IMR-90 (cell line): ENCODE measurements at regions not wholly inside any gene's neighbourhood (a gene's known extent, or its start where the extent isn't known, plus 50 kb on each side); places are given as distances from the start of the nearest gene placed in this dataset.

ENCODE experiments used
- ATAC-seq: fragments of 200-7000 bp; cut with Tn5 transposase; 2 replicates; pipeline ENCODE4 v1.9.1; 2020; ENCODE audit warnings: low read depth, mild to moderate bottlenecking, moderate library complexity
- BruUV-seq: library from RNA; stranded (reverse); fragments of 400-500 nt; replicated peaks from 2 replicates; lab custom pipeline; 2021; lab: Mats Ljungman, UMichigan
- CTCF ChIA-PET: fragments of 300-600 bp; formaldehyde crosslinking; extraction: SDS; loops from one replicate; lab custom pipeline; 2021; ENCODE audit warnings: antibody characterized with exemption; lab: Yijun Ruan, JAX
- POLR2A ChIA-PET: fragments of 300-600 bp; sonication (Branson Sonifier 250); formaldehyde crosslinking; loops from one replicate; lab custom pipeline; 2022; ENCODE audit warnings: antibody characterized with exemption; ENCODE audit not compliant: unreplicated experiment; lab: Charles Lee
- DNase-seq: peaks from one replicate; pipeline ENCODE4 v3.0.0; 2013
- H2AFZ ChIP-seq: replicated peaks from 2 replicates; pipeline ENCODE3; 2013; ENCODE audit warnings: low read length, mild to moderate bottlenecking; ENCODE audit not compliant: poor library complexity
- H2AK5ac ChIP-seq: 2 replicates; pipeline ENCODE4 v1.6.1; 2013; ENCODE audit warnings: low read depth, low read length, inconsistent platforms
- H2AK9ac ChIP-seq: replicated peaks from 2 replicates; pipeline ENCODE3; 2013; ENCODE audit warnings: mild to moderate bottlenecking, low read depth, low read length, moderate library complexity; ENCODE audit not compliant: poor library complexity
- H2BK120ac ChIP-seq: 2 replicates; pipeline ENCODE4 v1.6.1; 2013; ENCODE audit warnings: low read depth, low read length, inconsistent platforms
- H2BK15ac ChIP-seq: 3 replicates; pipeline ENCODE4 v1.6.1; 2013; ENCODE audit warnings: low read depth, low read length, inconsistent platforms
- H2BK20ac ChIP-seq: 2 replicates; pipeline ENCODE4 v1.6.1; 2013; ENCODE audit warnings: low read depth, mild to moderate bottlenecking, inconsistent platforms, low read length, moderate library complexity
- H2BK5ac ChIP-seq: 2 replicates; pipeline ENCODE4 v1.6.1; 2013; ENCODE audit warnings: mild to moderate bottlenecking, low read depth, low read length, inconsistent platforms; ENCODE audit not compliant: poor library complexity, severe bottlenecking
- H3K14ac ChIP-seq: replicated peaks from 2 replicates; pipeline ENCODE4 v1.6.1; 2013; ENCODE audit warnings: low read depth, low read length, inconsistent platforms
- H3K18ac ChIP-seq: 2 replicates; pipeline ENCODE4 v1.6.1; 2013; ENCODE audit warnings: low read depth, low read length, control low read depth
- H3K23ac ChIP-seq: 2 replicates; pipeline ENCODE4 v1.6.1; 2013; ENCODE audit warnings: low read depth, low read length, inconsistent platforms
- H3K27ac ChIP-seq: 2 replicates; pipeline ENCODE4 v1.5.1; 2013; ENCODE audit warnings: mild to moderate bottlenecking, control low read depth, low read length; ENCODE audit not compliant: insufficient read depth
- H3K27me3 ChIP-seq: 2 replicates; pipeline ENCODE4 v1.6.1; 2013; ENCODE audit warnings: low read length; ENCODE audit not compliant: control insufficient read depth, insufficient read depth
- H3K36me3 ChIP-seq: 2 replicates; pipeline ENCODE4 v1.6.1; 2013; ENCODE audit warnings: low read length, mixed read lengths; ENCODE audit not compliant: control insufficient read depth, insufficient read depth
- H3K4ac ChIP-seq: 2 replicates; pipeline ENCODE4 v1.6.1; 2013; ENCODE audit warnings: low read depth, low read length, inconsistent platforms
- H3K4me1 ChIP-seq: 2 replicates; pipeline ENCODE4 v1.6.1; 2013; ENCODE audit warnings: low read length, mixed read lengths; ENCODE audit not compliant: control insufficient read depth, insufficient read depth
- H3K4me2 ChIP-seq: 2 replicates; pipeline ENCODE4 v1.6.1; 2013; ENCODE audit warnings: low read depth, mild to moderate bottlenecking, control low read depth, low read length, moderate library complexity
- H3K4me3 ChIP-seq: 2 replicates; pipeline ENCODE4 v1.5.1; 2013; ENCODE audit warnings: low read depth, mild to moderate bottlenecking, control low read depth, low read length, moderate library complexity; ENCODE audit not compliant: insufficient read depth
- H3K56ac ChIP-seq: 2 replicates; pipeline ENCODE4 v1.6.1; 2013; ENCODE audit warnings: low read length, inconsistent platforms; ENCODE audit not compliant: insufficient read depth; ENCODE audit errors: extremely low read depth
- H3K79me1 ChIP-seq, 2 experiments: 2 replicates each; pipeline ENCODE4 v1.6.1; 2013; ENCODE audit warnings: low read length in 2 of 2, inconsistent platforms in 1 of 2, low read depth in 1 of 2
- H3K9ac ChIP-seq: 2 replicates; pipeline ENCODE4 v1.6.1; 2013; ENCODE audit warnings: low read depth, low read length, control low read depth
- H3K9me1 ChIP-seq: 2 replicates; pipeline ENCODE4 v1.6.1; 2013; ENCODE audit warnings: low read length, inconsistent platforms; ENCODE audit not compliant: insufficient read depth
- H3K9me3 ChIP-seq: 2 replicates; pipeline ENCODE4 v1.6.1; 2013; ENCODE audit warnings: low read length; ENCODE audit not compliant: control insufficient read depth, insufficient read depth
- H4K20me1 ChIP-seq: 2 replicates; pipeline ENCODE4 v1.6.1; 2013; ENCODE audit warnings: low read length, inconsistent platforms; ENCODE audit not compliant: insufficient read depth
- H4K5ac ChIP-seq: 2 replicates; pipeline ENCODE4 v1.6.1; 2013; ENCODE audit warnings: mild to moderate bottlenecking, low read depth, low read length, control low read depth
- H4K8ac ChIP-seq, 2 experiments: 2 replicates each; pipeline ENCODE4 v1.6.1; 2013; ENCODE audit warnings: low read depth in 2 of 2, low read length in 2 of 2, control low read depth in 1 of 2, inconsistent platforms in 1 of 2
- H4K91ac ChIP-seq: 2 replicates; pipeline ENCODE4 v1.6.1; 2013; ENCODE audit warnings: low read depth, low read length, inconsistent platforms; ENCODE audit not compliant: insufficient read depth
- BHLHE40 ChIP-seq: fragments of 150-350 bp; IDR thresholded peaks from 2 replicates; pipeline ENCODE4 v1.6.1; 2016; ENCODE audit warnings: mild to moderate bottlenecking, low read depth, low read length
- CEBPB ChIP-seq: IDR thresholded peaks from 2 replicates; pipeline ENCODE4 v1.6.1; 2012; ENCODE audit warnings: low read depth, low read length, improper control_type of control experiment
- CHD1 ChIP-seq: IDR thresholded peaks from 2 replicates; pipeline ENCODE4 v1.6.1; 2012; ENCODE audit warnings: low read depth, low read length, improper control_type of control experiment
- CTCF ChIP-seq: conservative IDR thresholded peaks from 2 replicates; pipeline ENCODE4 v1.5.1; 2012; ENCODE audit warnings: mild to moderate bottlenecking, low read depth, low read length, improper control_type of control experiment
- FOS ChIP-seq: fragments of 150-350 bp; IDR thresholded peaks from 2 replicates; pipeline ENCODE4 v1.6.1; 2016; ENCODE audit warnings: low read depth, low read length
- MAFK ChIP-seq: IDR thresholded peaks from 2 replicates; pipeline ENCODE4 v1.6.1; 2012; ENCODE audit warnings: low read depth, low read length, improper control_type of control experiment
- MAZ ChIP-seq: IDR thresholded peaks from 2 replicates; pipeline ENCODE4 v1.6.1; 2012; ENCODE audit warnings: low read depth, mild to moderate bottlenecking, low read length, improper control_type of control experiment, moderate library complexity, borderline replicate concordance
- MXI1 ChIP-seq: IDR thresholded peaks from 2 replicates; pipeline ENCODE4 v1.6.1; 2012; ENCODE audit warnings: low read depth, mild to moderate bottlenecking, low read length, moderate library complexity, borderline replicate concordance
- NFE2L2 ChIP-seq: fragments of 150-350 bp; IDR thresholded peaks from 2 replicates; pipeline ENCODE4 v1.6.1; 2016; ENCODE audit warnings: low read depth, mild to moderate bottlenecking, low read length
- POLR2A ChIP-seq: IDR thresholded peaks from 2 replicates; pipeline ENCODE4 v1.6.1; 2012; ENCODE audit warnings: mild to moderate bottlenecking, low read depth, low read length
- RAD21 ChIP-seq: IDR thresholded peaks from 2 replicates; pipeline ENCODE4 v1.6.1; 2012; ENCODE audit warnings: low read length, improper control_type of control experiment
- RCOR1 ChIP-seq: IDR thresholded peaks from 2 replicates; pipeline ENCODE4 v1.6.1; 2012; ENCODE audit warnings: mild to moderate bottlenecking, low read length, improper control_type of control experiment; ENCODE audit not compliant: insufficient replicate concordance
- RFX5 ChIP-seq: IDR thresholded peaks from 2 replicates; pipeline ENCODE4 v1.8.0; 2012; ENCODE audit warnings: low read depth, mild to moderate bottlenecking, low read length, moderate library complexity
- SMC3 ChIP-seq: fragments of 150-350 bp; IDR thresholded peaks from 2 replicates; pipeline ENCODE4 v1.6.1; 2016; ENCODE audit warnings: low read depth, mild to moderate bottlenecking, antibody characterized with exemption, low read length, moderate library complexity
- USF2 ChIP-seq: fragments of 150-350 bp; IDR thresholded peaks from 2 replicates; pipeline ENCODE4 v1.6.1; 2017; ENCODE audit warnings: mild to moderate bottlenecking, antibody characterized with exemption, low read length, low read depth
- WGBS, 2 experiments: methylation state at CpG; one replicate each; pipeline versions ENCODE4 v1.1.5 to v1.1.7; 2013; ENCODE audit warnings: missing lambda C conversion rate in 2 of 2; ENCODE audit not compliant: insufficient read length in 1 of 2; ENCODE audit errors: extremely low coverage in 2 of 2; 5-methylcytosine and 5-hydroxymethylcytosine counted together
- dilution Hi-C: fragments of 300-500 bp; cut with HindIII; formaldehyde crosslinking; loops from one replicate; pipeline ENCODE4 v1.14.3; 2018; ENCODE audit warnings: low sequenced_read_pairs; ENCODE audit not compliant: unreplicated experiment
- in situ Hi-C: fragments of 300-500 bp; cut with MboI; formaldehyde crosslinking; loops from 3 replicates; pipeline ENCODE4 v1.14.3; 2019; ENCODE audit warnings: low sequenced_read_pairs, inconsistent platforms, mixed read lengths
- intact Hi-C: fragments of 100-400 bp; cut with micrococcal nuclease; formaldehyde crosslinking; loops from 2 replicates; pipeline ENCODE4 v1.10.0; 2022
- TF ChIP-seq, protein P1 (sequence below): fragments of 150-350 bp; IDR thresholded peaks from 2 replicates; pipeline ENCODE4 v1.6.1; 2016; ENCODE audit warnings: low read depth, mild to moderate bottlenecking, low read length, moderate library complexity, borderline replicate concordance

GRCh38 chr11:134716582-134716981 is 304.5 kb upstream of the B3GAT1 start:
- intact Hi-C loops (no loop called here), dilution Hi-C loops (no loop called here), in situ Hi-C loops (no loop called here)
- Histone ChIP-seq H3K4ac (no peak overlapping the region), H3K27ac (no peak overlapping the region), H3K4me1 (no peaks in the 10 kb centered on the region), H2AFZ (no peak overlapping the region), H3K9me1 (no peaks in the 10 kb centered on the region), H3K9ac (no peak overlapping the region), H3K14ac (no peak overlapping the region), H2BK5ac (no peak overlapping the region), H4K91ac (no peak overlapping the region), H3K18ac (no peak overlapping the region), H2BK120ac (no peak overlapping the region), H4K20me1 (no peaks in the 10 kb centered on the region), H3K9me3 (peaks cover 18% of the 10 kb centered on the region), H4K8ac (no peak overlapping the region), H2AK5ac (no peak overlapping the region), H3K79me1 (no peaks in the 10 kb centered on the region), H3K56ac (no peak overlapping the region), H4K5ac (no peak overlapping the region), H2BK20ac (no peak overlapping the region), H2BK15ac (no peak overlapping the region), H2AK9ac (no peak overlapping the region), H3K36me3 (no peaks in the 10 kb centered on the region), H3K4me2 (no peak overlapping the region), H3K4me3 (no peak overlapping the region), H3K27me3 (no peaks in the 10 kb centered on the region), H3K23ac (no peak overlapping the region)
- no TSS peak for BruUV-seq
- TF ChIP-seq BHLHE40: no peak
- TF ChIP-seq POLR2A: no peak
- no peak for TF ChIP-seq FOS
- TF ChIP-seq MXI1: no peak
- no peak for TF ChIP-seq MAZ
- TF ChIP-seq, protein P1, sequence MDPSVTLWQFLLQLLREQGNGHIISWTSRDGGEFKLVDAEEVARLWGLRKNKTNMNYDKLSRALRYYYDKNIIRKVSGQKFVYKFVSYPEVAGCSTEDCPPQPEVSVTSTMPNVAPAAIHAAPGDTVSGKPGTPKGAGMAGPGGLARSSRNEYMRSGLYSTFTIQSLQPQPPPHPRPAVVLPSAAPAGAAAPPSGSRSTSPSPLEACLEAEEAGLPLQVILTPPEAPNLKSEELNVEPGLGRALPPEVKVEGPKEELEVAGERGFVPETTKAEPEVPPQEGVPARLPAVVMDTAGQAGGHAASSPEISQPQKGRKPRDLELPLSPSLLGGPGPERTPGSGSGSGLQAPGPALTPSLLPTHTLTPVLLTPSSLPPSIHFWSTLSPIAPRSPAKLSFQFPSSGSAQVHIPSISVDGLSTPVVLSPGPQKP: no peak
- TF ChIP-seq USF2: no peak
- TF ChIP-seq SMC3: no peak
- TF ChIP-seq RCOR1: no peak
- no peak for TF ChIP-seq MAFK
- TF ChIP-seq CTCF: no peak
- TF ChIP-seq RFX5: no peak
- TF ChIP-seq NFE2L2: no peak
- TF ChIP-seq CEBPB: no peak
- no peak for TF ChIP-seq RAD21
- no peak for TF ChIP-seq CHD1
- ChIA-PET CTCF (no interaction called here), POLR2A (no interaction called here)
- DNase-seq: no peak
- ATAC-seq: no peak
- WGBS, 2 experiments: no CpG with 5 or more reads among the region's 4 CpGs
